ENCODE measurements at regions not wholly inside any gene's neighbourhood (a gene's known extent, or its start where the extent isn't known, plus 50 kb on each side); places are given as distances from the start of the nearest gene placed in this dataset.

DNA sequence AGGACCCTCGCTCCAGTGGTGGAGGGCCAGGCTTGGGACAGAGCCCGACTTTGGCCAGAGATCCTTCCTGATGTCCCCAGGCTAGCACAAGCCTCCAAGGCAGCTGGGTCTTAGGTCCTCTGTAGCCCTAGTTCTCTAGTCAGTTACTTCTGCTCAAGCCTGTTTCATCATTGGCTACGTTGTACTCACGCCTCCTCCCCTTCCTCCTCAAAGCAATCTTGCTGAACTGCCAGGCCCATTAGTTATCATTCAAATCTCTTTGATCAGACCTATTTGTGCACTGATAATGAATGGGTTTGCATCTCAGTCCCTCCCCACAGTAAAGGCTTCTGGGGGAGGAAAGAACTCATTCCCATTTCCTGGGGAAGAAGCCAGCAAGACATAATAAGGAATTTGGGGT, 256.8 kb downstream of the NFATC2 start:
- Histone ChIP-seq H3K9me3 (ENCODE audit: low read depth) (no peaks in the 10 kb centered on the region), H3K4me3 (no peak overlapping the region), H3K4me1 (no peaks in the 10 kb centered on the region), H3K27me3 (no peaks in the 10 kb centered on the region), H3K36me3 (no peaks in the 10 kb centered on the region), H4K20me1 (ENCODE audit: low read depth) (no peaks in the 10 kb centered on the region), H3K27ac (no peak overlapping the region), H3K4me2 (no peak overlapping the region), H3K9ac (no peak overlapping the region), H3F3A (ENCODE audit: low read depth) (peaks cover 2% of the 10 kb centered on the region), H3K79me2 (ENCODE audit: low read depth) (no peaks in the 10 kb centered on the region), H2AFZ (replicated peaks) (peak overlapping the region; percentile 5)
- Mint-ChIP-seq H3K4me1 (peaks cover 10% of the 10 kb centered on the region), H3K9me3 (peaks cover 7% of the 10 kb centered on the region), H3K27me3 (ENCODE audit: insufficient read depth, low read depth) (no peaks in the 10 kb centered on the region), H3K4me3 (no peak overlapping the region), H3K36me3 (no peaks in the 10 kb centered on the region), H3K27ac (no peak overlapping the region)
- DNase-seq (ENCODE audit: low spot score), result no peak
- TF ChIP-seq, protein P1, sequence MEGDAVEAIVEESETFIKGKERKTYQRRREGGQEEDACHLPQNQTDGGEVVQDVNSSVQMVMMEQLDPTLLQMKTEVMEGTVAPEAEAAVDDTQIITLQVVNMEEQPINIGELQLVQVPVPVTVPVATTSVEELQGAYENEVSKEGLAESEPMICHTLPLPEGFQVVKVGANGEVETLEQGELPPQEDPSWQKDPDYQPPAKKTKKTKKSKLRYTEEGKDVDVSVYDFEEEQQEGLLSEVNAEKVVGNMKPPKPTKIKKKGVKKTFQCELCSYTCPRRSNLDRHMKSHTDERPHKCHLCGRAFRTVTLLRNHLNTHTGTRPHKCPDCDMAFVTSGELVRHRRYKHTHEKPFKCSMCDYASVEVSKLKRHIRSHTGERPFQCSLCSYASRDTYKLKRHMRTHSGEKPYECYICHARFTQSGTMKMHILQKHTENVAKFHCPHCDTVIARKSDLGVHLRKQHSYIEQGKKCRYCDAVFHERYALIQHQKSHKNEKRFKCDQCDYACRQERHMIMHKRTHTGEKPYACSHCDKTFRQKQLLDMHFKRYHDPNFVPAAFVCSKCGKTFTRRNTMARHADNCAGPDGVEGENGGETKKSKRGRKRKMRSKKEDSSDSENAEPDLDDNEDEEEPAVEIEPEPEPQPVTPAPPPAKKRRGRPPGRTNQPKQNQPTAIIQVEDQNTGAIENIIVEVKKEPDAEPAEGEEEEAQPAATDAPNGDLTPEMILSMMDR (IDR thresholded peaks at IDR 0.05), result no peak
- TF ChIP-seq EZH2phosphoT487 (IDR thresholded peaks at IDR 0.05) (no peak), EZH2 (IDR thresholded peaks at IDR 0.05) (no peak)

DNA sequence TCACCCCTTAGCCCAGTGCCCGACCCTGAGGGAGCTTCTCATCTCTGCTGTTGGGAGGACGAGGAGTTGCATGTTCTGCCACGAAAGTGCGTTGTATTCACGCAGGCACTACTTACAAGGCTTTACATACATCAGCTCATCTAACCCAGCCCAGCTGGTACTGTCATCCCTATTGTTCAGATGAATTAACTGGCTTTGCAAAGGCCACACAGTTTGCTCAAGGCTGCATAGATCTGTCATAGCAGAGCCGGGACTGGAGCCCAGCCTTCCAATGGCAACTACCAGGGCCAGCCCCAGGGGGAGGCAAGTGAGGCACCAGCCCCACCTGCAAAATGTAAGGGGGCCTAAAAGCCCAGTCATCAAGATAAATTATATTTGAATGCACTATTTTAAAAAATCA, 257.6 kb downstream of the NFATC2 start:
- Histone ChIP-seq H3K36me3 (no peaks in the 10 kb centered on the region), H3K4me1 (no peaks in the 10 kb centered on the region), H3K4me2 (no peak overlapping the region), H3K9me3 (ENCODE audit: low read depth) (no peaks in the 10 kb centered on the region), H2AFZ (replicated peaks) (no peak overlapping the region), H3K4me3 (no peak overlapping the region), H4K20me1 (ENCODE audit: low read depth) (no peaks in the 10 kb centered on the region), H3K79me2 (ENCODE audit: low read depth) (no peaks in the 10 kb centered on the region), H3F3A (ENCODE audit: low read depth) (peaks cover 2% of the 10 kb centered on the region), H3K27ac (no peak overlapping the region), H3K27me3 (no peaks in the 10 kb centered on the region), H3K9ac (no peak overlapping the region)
- Mint-ChIP-seq H3K4me1 (peaks cover 10% of the 10 kb centered on the region), H3K4me3 (no peak overlapping the region), H3K9me3 (peaks cover 4% of the 10 kb centered on the region), H3K36me3 (no peaks in the 10 kb centered on the region), H3K27ac (no peak overlapping the region), H3K27me3 (ENCODE audit: insufficient read depth, low read depth) (no peaks in the 10 kb centered on the region)
- DNase-seq (ENCODE audit: low spot score), result peak; percentile 47
- no peak for TF ChIP-seq EZH2phosphoT487 (IDR thresholded peaks at IDR 0.05)
- TF ChIP-seq EZH2 (IDR thresholded peaks at IDR 0.05), result no peak
- TF ChIP-seq, protein P1 (IDR thresholded peaks at IDR 0.05), result no peak

DNA sequence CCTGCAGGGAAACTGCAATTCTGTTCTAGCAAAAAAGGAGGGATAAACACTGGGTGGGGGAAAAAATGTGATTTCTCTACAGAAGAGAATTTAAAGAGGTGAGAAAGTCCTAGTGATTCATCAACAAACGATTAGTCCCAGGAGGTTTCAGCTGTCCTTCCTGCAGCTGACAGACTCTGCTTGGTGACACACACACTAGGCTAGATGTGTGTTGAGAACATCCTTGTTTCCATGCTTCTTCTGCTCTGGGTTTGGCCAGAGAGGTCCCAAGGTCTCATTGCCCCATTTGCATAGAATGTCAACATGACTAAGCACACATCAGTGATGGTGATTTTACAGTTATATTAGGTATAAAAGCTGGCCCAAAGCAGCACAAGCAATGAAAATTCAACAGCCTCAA, 258.3 kb downstream of the NFATC2 start:
- H3K4me1 Mint-ChIP-seq, result peaks cover 10% of the 10 kb centered on the region
- H3K36me3 ChIP-seq, result no peaks in the 10 kb centered on the region
- no peak overlapping the region for H3K4me2 ChIP-seq
- H3K9ac ChIP-seq, result no peak overlapping the region
- peaks cover 4% of the 10 kb centered on the region for H3K9me3 Mint-ChIP-seq
- no peak overlapping the region for H2AFZ ChIP-seq (replicated peaks)
- H3K9me3 ChIP-seq (ENCODE audit: low read depth), result no peaks in the 10 kb centered on the region
- no peak overlapping the region for H3K4me3 ChIP-seq
- no peaks in the 10 kb centered on the region for H4K20me1 ChIP-seq (ENCODE audit: low read depth)
- peaks cover 2% of the 10 kb centered on the region for H3F3A ChIP-seq (ENCODE audit: low read depth)
- TF ChIP-seq EZH2 (IDR thresholded peaks at IDR 0.05), result no peak
- TF ChIP-seq, protein P1 (IDR thresholded peaks at IDR 0.05), result no peak
- no peak for TF ChIP-seq EZH2phosphoT487 (IDR thresholded peaks at IDR 0.05)
- H3K27me3 Mint-ChIP-seq (ENCODE audit: insufficient read depth, low read depth), result no peaks in the 10 kb centered on the region
- no peaks in the 10 kb centered on the region for H3K4me1 ChIP-seq
- no peak overlapping the region for H3K27ac ChIP-seq
- no peaks in the 10 kb centered on the region for H3K79me2 ChIP-seq (ENCODE audit: low read depth)
- no peak overlapping the region for H3K4me3 Mint-ChIP-seq
- H3K27ac Mint-ChIP-seq, result no peak overlapping the region
- no peak for DNase-seq (ENCODE audit: low spot score)
- no peaks in the 10 kb centered on the region for H3K36me3 Mint-ChIP-seq
- H3K27me3 ChIP-seq, result no peaks in the 10 kb centered on the region
